MCF 10A (cell line): ENCODE measurements at regions not wholly inside any gene's neighbourhood (a gene's known extent, or its start where the extent isn't known, plus 50 kb on each side); places are given as distances from the start of the nearest gene placed in this dataset.

Source experiments
- BruUV-seq: library from RNA; stranded (reverse); fragments of 400-500 nt; replicated peaks from 2 replicates; lab custom pipeline; 2021; lab: Mats Ljungman, UMichigan
- CTCF ChIA-PET: fragments of 300-600 bp; sonication (Branson Sonifier 250); formaldehyde crosslinking; extraction: SDS; loops from one replicate; lab custom pipeline; 2021; ENCODE audit warnings: antibody characterized with exemption, inconsistent platforms; lab: Yijun Ruan, JAX
- POLR2A ChIA-PET: fragments of 300-600, 350-650 bp; sonication (Branson Sonifier 250); formaldehyde crosslinking; extraction: SDS; loops from one replicate; lab custom pipeline; 2020; ENCODE audit warnings: antibody characterized with exemption, inconsistent platforms; lab: Yijun Ruan, JAX
- DNase-seq: peaks from one replicate; pipeline ENCODE4 v3.0.0-alpha.2; 2018; ENCODE audit not compliant: unreplicated experiment
- H3K27ac Mint-ChIP-seq: one replicate; pipeline ENCODE4 v1.8.0; 2022; ENCODE audit warnings: mild to moderate bottlenecking, low read depth, mixed read lengths; ENCODE audit not compliant: unreplicated experiment
- H3K27me3 Mint-ChIP-seq: one replicate; pipeline ENCODE4 v1.8.0; 2022; ENCODE audit warnings: mixed read lengths; ENCODE audit not compliant: insufficient read depth, unreplicated experiment
- H3K36me3 Mint-ChIP-seq: one replicate; pipeline ENCODE4 v1.8.0; 2022; ENCODE audit warnings: mild to moderate bottlenecking, moderate library complexity, mixed read lengths; ENCODE audit not compliant: insufficient read depth, unreplicated experiment
- H3K4me1 Mint-ChIP-seq: one replicate; pipeline ENCODE4 v1.8.0; 2022; ENCODE audit warnings: mixed read lengths; ENCODE audit not compliant: insufficient read depth, unreplicated experiment
- H3K4me3 Mint-ChIP-seq: one replicate; pipeline ENCODE4 v1.8.0; 2022; ENCODE audit warnings: mild to moderate bottlenecking, moderate library complexity, mixed read lengths; ENCODE audit not compliant: unreplicated experiment
- H3K9me3 Mint-ChIP-seq: one replicate; pipeline ENCODE4 v1.8.0; 2022; ENCODE audit warnings: mixed read lengths; ENCODE audit not compliant: unreplicated experiment
- intact Hi-C: fragments of 100-400 bp; cut with micrococcal nuclease; formaldehyde crosslinking; loops from 2 replicates; pipeline ENCODE4 v1.14.1; 2022
- TF ChIP-seq, protein P1 (sequence below): fragments of 200-600 bp; IDR thresholded peaks from one replicate; pipeline ENCODE4 v1.8.0; 2022; ENCODE audit warnings: antibody characterized with exemption, mild to moderate bottlenecking; ENCODE audit not compliant: unreplicated experiment

DNA sequence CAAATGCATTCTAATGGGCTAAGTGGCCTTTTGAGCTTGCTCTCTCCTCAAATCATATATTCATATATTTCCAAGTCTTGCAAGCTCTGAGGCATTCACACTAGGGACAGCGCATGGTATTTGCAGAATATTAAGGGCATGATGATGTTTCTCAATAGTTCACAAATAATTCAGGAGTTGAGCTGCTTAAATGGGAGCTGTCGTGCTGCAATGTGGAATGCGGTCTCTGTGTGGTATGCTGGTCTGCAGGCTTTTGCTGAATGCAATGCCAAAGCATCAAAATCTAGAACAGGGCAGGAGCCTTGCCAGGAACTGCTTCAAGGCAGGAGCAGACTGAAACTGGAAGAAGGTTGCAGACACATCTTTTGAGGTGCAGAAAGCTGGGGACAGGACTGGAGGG, 1060.0 kb downstream of the TBC1D22A start:
- Mint-ChIP-seq H3K27me3 (no peaks in the 10 kb centered on the region), H3K4me3 (no peak overlapping the region), H3K4me1 (no peaks in the 10 kb centered on the region), H3K9me3 (peaks cover 4% of the 10 kb centered on the region), H3K27ac (no peak overlapping the region), H3K36me3 (peaks cover 4% of the 10 kb centered on the region)
- TF ChIP-seq, protein P1, sequence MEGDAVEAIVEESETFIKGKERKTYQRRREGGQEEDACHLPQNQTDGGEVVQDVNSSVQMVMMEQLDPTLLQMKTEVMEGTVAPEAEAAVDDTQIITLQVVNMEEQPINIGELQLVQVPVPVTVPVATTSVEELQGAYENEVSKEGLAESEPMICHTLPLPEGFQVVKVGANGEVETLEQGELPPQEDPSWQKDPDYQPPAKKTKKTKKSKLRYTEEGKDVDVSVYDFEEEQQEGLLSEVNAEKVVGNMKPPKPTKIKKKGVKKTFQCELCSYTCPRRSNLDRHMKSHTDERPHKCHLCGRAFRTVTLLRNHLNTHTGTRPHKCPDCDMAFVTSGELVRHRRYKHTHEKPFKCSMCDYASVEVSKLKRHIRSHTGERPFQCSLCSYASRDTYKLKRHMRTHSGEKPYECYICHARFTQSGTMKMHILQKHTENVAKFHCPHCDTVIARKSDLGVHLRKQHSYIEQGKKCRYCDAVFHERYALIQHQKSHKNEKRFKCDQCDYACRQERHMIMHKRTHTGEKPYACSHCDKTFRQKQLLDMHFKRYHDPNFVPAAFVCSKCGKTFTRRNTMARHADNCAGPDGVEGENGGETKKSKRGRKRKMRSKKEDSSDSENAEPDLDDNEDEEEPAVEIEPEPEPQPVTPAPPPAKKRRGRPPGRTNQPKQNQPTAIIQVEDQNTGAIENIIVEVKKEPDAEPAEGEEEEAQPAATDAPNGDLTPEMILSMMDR: no peak
- BruUV-seq: no TSS peak
- no peak for DNase-seq
- CTCF ChIA-PET: no interaction called here
- intact Hi-C loops: no loop called here
- POLR2A ChIA-PET: no interaction called here

DNA sequence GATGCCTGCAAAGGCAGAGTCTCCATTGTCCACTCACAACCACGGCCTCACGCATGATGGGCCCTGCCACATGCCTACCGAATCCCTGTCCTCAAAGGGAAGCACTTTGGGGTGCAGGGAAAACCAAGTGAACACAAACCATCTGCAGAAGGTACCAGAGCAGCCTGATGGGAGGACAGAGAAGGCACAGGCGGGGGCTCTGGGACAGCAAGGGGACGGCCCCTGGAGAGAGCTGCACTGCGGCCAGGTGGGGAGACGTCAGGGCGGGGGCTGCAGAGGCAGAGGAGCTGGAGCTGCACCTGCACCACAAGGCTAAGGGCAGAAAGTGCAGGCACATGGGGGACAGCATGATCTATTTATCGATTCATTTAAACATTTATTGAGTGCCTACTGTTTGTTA, 1056.0 kb downstream of the TBC1D22A start:
- TF ChIP-seq, protein P1: no peak
- no peak overlapping the region for H3K4me3 Mint-ChIP-seq
- BruUV-seq: no TSS peak
- H3K27ac Mint-ChIP-seq: no peak overlapping the region
- ChIA-PET CTCF (interaction anchor here (0.6 kb wide), 1 partner anchor 1122 kb away, joined by 5 read pairs; no protein-coding TSS in a partner anchor), POLR2A (no interaction called here)
- intact Hi-C loops: no loop called here
- H3K4me1 Mint-ChIP-seq: peaks cover 6% of the 10 kb centered on the region
- peaks cover 14% of the 10 kb centered on the region for H3K9me3 Mint-ChIP-seq
- no peaks in the 10 kb centered on the region for H3K36me3 Mint-ChIP-seq
- H3K27me3 Mint-ChIP-seq: peaks cover 13% of the 10 kb centered on the region
- no peak for DNase-seq

DNA sequence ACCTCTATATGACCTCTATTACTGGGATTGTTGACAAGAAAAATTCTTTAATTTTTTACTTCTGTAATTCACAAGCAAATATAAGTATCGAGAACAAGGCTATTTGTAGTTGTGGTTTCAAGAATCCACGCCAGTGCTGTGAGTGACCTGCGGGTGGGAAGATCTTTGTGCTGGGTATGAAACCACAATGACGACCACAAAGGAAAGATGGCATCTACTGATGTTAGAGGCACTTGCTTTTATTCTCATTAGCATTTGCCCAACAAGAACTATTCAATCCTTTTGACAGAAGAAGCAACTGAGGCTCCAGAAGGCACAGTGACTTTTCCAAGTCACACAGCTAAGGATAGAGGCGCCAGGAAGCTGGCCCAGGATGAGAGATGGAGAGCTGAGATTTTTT, 1054.9 kb downstream of the TBC1D22A start:
- H3K4me3 Mint-ChIP-seq: no peak overlapping the region
- peaks cover 18% of the 10 kb centered on the region for H3K27me3 Mint-ChIP-seq
- no peak for DNase-seq
- intact Hi-C loops: no loop called here
- CTCF ChIA-PET: no interaction called here
- TF ChIP-seq, protein P1: no peak
- peaks cover 6% of the 10 kb centered on the region for H3K4me1 Mint-ChIP-seq
- peaks cover 14% of the 10 kb centered on the region for H3K9me3 Mint-ChIP-seq
- POLR2A ChIA-PET: no interaction called here
- H3K27ac Mint-ChIP-seq: no peak overlapping the region
- BruUV-seq: no TSS peak
- H3K36me3 Mint-ChIP-seq: no peaks in the 10 kb centered on the region

DNA sequence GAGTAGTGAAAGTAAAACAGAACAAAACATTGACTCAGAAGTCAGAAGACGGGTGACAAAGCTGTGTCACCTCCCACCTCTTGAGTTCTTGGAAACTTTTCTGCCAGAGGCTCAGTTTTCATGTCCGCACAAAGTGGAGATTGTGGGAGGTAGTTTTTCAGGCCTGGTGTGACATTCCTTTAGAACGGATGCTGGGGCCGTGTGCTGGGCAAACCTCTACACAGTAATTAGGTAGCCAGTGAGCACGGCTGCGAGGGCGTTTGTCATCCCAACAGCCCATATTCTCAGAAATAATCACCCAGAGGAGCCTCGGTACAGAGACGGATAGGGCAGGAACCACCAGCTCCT, 1054.4 kb downstream of the TBC1D22A start:
- intact Hi-C loops: no loop called here
- POLR2A ChIA-PET: no interaction called here
- Mint-ChIP-seq H3K27me3 (peaks cover 24% of the 10 kb centered on the region), H3K4me1 (peaks cover 6% of the 10 kb centered on the region), H3K9me3 (peaks cover 14% of the 10 kb centered on the region), H3K4me3 (no peak overlapping the region), H3K27ac (no peak overlapping the region), H3K36me3 (no peaks in the 10 kb centered on the region)
- CTCF ChIA-PET: no interaction called here
- no TSS peak for BruUV-seq
- DNase-seq: no peak
- TF ChIP-seq, protein P1: no peak
